Type B pancreatic cell (in vitro differentiated cells): ENCODE measurements at regions not wholly inside any gene's neighbourhood (a gene's known extent, or its start where the extent isn't known, plus 50 kb on each side); places are given as distances from the start of the nearest gene placed in this dataset.

ENCODE experiments used
- DNase-seq: peaks from one replicate; pipeline ENCODE4 v3.0.0; 2021; ENCODE audit warnings: mixed read lengths; ENCODE audit not compliant: unreplicated experiment; ENCODE audit errors: extremely low spot score
- H3K27ac Mint-ChIP-seq: 2 replicates; pipeline ENCODE4 v1.8.0; 2021; ENCODE audit warnings: mild to moderate bottlenecking, mixed read lengths
- H3K27me3 Mint-ChIP-seq: 2 replicates; pipeline ENCODE4 v1.8.0; 2021; ENCODE audit warnings: mixed read lengths
- H3K36me3 Mint-ChIP-seq: 2 replicates; pipeline ENCODE4 v1.8.0; 2021; ENCODE audit warnings: mixed read lengths
- H3K4me1 Mint-ChIP-seq: one replicate; pipeline ENCODE4 v1.8.0; 2021; ENCODE audit warnings: mixed read lengths; ENCODE audit not compliant: unreplicated experiment
- H3K4me3 Mint-ChIP-seq: 2 replicates; pipeline ENCODE4 v1.8.0; 2021; ENCODE audit warnings: mild to moderate bottlenecking, mixed read lengths
- H3K9me3 Mint-ChIP-seq: 2 replicates; pipeline ENCODE4 v1.8.0; 2021; ENCODE audit warnings: mixed read lengths
- TF ChIP-seq, protein P1 (sequence below): fragments of 200-600 bp; sonication (generic); conservative IDR thresholded peaks from 2 replicates; pipeline ENCODE4 v1.5.0; 2021; ENCODE audit warnings: antibody characterized with exemption, mild to moderate bottlenecking

DNA sequence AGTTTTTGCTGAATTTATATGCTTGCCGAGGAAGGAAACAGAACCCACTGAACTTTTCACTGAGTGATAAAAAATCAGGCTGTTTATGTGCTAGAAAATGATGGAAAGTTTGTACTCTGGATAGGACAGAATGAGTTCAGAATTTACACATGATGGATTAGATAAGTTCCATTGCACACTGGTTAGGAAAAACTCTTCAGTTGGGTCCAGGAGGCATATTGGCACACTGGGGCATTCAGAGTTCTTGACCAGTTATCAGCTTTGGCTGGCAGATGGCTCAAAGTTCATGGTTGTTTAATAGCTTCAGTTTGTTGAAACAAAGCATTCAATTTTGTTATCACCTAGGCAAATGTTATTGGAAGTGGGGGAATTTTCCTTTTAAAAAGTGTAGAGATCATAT is 613.3 kb upstream of the SYNCRIP start:
- H3K4me3 Mint-ChIP-seq = no peak overlapping the region
- H3K27me3 Mint-ChIP-seq = peaks cover 4% of the 10 kb centered on the region
- no peak overlapping the region for H3K27ac Mint-ChIP-seq
- no peaks in the 10 kb centered on the region for H3K36me3 Mint-ChIP-seq
- TF ChIP-seq, protein P1, sequence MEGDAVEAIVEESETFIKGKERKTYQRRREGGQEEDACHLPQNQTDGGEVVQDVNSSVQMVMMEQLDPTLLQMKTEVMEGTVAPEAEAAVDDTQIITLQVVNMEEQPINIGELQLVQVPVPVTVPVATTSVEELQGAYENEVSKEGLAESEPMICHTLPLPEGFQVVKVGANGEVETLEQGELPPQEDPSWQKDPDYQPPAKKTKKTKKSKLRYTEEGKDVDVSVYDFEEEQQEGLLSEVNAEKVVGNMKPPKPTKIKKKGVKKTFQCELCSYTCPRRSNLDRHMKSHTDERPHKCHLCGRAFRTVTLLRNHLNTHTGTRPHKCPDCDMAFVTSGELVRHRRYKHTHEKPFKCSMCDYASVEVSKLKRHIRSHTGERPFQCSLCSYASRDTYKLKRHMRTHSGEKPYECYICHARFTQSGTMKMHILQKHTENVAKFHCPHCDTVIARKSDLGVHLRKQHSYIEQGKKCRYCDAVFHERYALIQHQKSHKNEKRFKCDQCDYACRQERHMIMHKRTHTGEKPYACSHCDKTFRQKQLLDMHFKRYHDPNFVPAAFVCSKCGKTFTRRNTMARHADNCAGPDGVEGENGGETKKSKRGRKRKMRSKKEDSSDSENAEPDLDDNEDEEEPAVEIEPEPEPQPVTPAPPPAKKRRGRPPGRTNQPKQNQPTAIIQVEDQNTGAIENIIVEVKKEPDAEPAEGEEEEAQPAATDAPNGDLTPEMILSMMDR = no peak
- no peaks in the 10 kb centered on the region for H3K9me3 Mint-ChIP-seq
- no peaks in the 10 kb centered on the region for H3K4me1 Mint-ChIP-seq
- no peak for DNase-seq

DNA sequence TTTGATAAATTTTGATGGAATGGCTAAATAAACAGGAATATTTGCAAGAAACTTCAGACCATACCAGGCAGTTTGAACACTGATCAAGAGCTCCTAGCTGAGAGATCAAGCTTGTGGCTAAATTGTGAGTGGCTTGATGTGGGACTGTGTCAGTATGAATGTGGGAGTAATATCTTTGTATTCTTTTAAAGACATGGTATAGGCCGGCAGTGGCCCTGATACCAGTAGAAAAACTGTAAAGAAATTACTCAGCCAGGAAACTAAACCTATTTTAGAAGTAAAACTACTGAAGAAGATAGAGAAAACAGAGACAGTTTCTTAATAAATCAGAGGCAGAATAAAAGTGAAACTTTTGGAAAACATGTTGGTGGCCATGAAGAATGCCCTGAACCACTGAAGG is 608.4 kb upstream of the SYNCRIP start:
- TF ChIP-seq, protein P1 = no peak
- Mint-ChIP-seq H3K27me3 (no peaks in the 10 kb centered on the region), H3K27ac (no peak overlapping the region), H3K4me3 (no peak overlapping the region), H3K4me1 (no peaks in the 10 kb centered on the region), H3K9me3 (peaks cover 12% of the 10 kb centered on the region), H3K36me3 (no peaks in the 10 kb centered on the region)
- DNase-seq = no peak

DNA sequence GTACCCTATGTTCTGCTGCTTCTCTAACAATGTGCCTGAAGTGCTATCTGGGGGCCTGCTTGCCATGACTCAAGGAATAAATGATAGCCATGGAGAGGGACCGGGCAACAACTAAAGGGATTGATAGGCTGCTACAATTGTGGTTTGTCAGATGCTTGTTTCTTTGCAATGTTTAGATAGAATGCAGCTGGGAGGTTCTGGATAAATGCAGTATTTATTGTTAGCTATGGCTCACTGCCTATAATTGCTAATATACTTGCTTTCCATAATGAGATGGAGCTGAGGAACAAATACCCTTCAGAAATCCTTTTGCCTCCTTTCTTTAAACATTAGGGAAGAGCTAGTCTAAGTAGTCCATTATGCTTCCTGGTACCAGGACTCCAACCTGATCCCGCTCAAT is 575.2 kb upstream of the SYNCRIP start:
- TF ChIP-seq, protein P1 = no peak
- Mint-ChIP-seq H3K4me1 (no peaks in the 10 kb centered on the region), H3K27ac (no peak overlapping the region), H3K27me3 (peaks cover 6% of the 10 kb centered on the region), H3K9me3 (no peaks in the 10 kb centered on the region), H3K36me3 (no peaks in the 10 kb centered on the region), H3K4me3 (no peak overlapping the region)
- no peak for DNase-seq

DNA sequence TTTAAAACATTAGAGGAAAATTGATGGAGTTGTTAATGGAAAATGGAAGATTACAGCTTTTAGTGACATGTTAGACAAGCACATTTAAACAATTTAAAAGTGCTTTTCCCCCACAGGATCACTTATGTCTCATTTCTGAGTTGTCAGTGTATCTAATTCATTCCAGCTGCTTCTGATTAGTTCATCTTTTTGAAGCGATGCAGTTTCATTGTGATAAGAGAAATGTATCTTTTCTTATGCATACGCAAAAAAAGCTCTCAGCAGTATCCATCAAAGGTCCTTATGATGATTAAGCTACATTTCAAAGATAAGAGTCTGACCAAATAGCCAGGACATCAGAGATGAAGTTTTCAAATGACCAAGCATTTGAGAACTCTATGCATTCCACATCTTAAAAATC is 572.6 kb upstream of the SYNCRIP start:
- H3K27ac Mint-ChIP-seq = no peak overlapping the region
- H3K4me1 Mint-ChIP-seq = no peaks in the 10 kb centered on the region
- peaks cover 6% of the 10 kb centered on the region for H3K27me3 Mint-ChIP-seq
- no peak overlapping the region for H3K4me3 Mint-ChIP-seq
- DNase-seq = no peak
- TF ChIP-seq, protein P1 = no peak
- no peaks in the 10 kb centered on the region for H3K9me3 Mint-ChIP-seq
- no peaks in the 10 kb centered on the region for H3K36me3 Mint-ChIP-seq

DNA sequence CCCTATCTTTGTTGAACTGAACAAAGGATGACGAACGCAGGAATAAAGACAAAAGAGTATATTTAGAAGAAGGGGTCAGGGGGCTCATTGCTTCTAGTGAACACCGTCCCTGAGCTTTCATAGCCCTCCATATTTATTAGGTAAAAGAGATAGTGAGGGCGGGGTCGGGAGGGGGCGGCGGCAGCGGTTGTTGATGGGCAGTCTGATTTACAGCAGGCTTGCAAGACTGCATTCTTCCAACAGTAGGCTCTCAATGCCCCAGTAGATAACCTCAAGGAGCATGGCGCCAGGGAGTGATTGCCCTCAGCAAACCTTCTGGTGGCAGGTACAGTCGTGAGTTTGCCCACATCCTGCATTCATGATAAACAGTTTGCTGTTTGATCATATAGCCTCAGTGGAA is 563.3 kb upstream of the SYNCRIP start:
- no peaks in the 10 kb centered on the region for H3K27me3 Mint-ChIP-seq
- no peak overlapping the region for H3K27ac Mint-ChIP-seq
- H3K4me3 Mint-ChIP-seq = no peak overlapping the region
- H3K36me3 Mint-ChIP-seq = no peaks in the 10 kb centered on the region
- no peaks in the 10 kb centered on the region for H3K9me3 Mint-ChIP-seq
- no peak for DNase-seq
- TF ChIP-seq, protein P1 = no peak
- H3K4me1 Mint-ChIP-seq = no peaks in the 10 kb centered on the region

DNA sequence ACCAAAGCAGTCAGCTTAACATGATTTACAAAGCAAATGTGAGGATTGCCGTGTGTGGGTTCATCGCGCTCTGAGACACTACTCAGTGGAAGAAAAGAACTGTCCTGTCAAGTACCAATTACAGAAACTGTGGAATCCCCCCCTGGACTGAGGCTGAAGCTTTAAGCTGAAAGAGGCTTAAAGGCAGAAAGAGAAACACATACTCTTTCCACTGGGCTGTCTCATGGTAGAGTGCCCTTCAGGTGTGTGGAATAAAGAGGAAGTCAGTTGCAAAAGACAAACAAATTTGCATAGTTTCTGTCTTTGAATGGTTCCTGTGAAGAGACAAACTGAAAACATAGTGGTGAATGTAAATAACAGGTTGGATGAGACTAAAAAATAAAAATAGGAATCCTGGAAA is 560.4 kb upstream of the SYNCRIP start:
- no peak for DNase-seq
- Mint-ChIP-seq H3K4me1 (no peaks in the 10 kb centered on the region), H3K9me3 (no peaks in the 10 kb centered on the region)

More for the DNA sequence above, 560.4 kb upstream of the SYNCRIP start:
- Mint-ChIP-seq H3K27ac (no peak overlapping the region), H3K4me3 (no peak overlapping the region), H3K36me3 (no peaks in the 10 kb centered on the region), H3K27me3 (no peaks in the 10 kb centered on the region)
- TF ChIP-seq, protein P1 = no peak
